Bronchial epithelial cell (primary cell): ENCODE measurements at regions not wholly inside any gene's neighbourhood (a gene's known extent, or its start where the extent isn't known, plus 50 kb on each side); places are given as distances from the start of the nearest gene placed in this dataset.

ENCODE experiments used
- DNase-seq: peaks from one replicate; pipeline ENCODE4 v3.0.0-alpha.2; 2010; ENCODE audit warnings: low read depth
- FAIRE-seq: peaks from 2 replicates; lab custom pipeline; 2011; peaks lifted over from hg19 to GRCh38; lab: Jason Lieb, UNC
- H3K27me3 ChIP-seq: 2 replicates; pipeline ENCODE4 v1.5.1; 2011; ENCODE audit warnings: low read length; ENCODE audit not compliant: control insufficient read depth, insufficient read depth
- H3K36me3 ChIP-seq: 2 replicates; pipeline ENCODE4 v1.5.1; 2011; ENCODE audit warnings: low read length; ENCODE audit not compliant: control insufficient read depth, insufficient read depth
- H3K4me3 ChIP-seq: 2 replicates; pipeline ENCODE4 v1.5.1; 2011; ENCODE audit warnings: mild to moderate bottlenecking, low read depth, low read length, control low read depth
- CTCF ChIP-seq: IDR thresholded peaks from 2 replicates; pipeline ENCODE4 v1.5.1; 2011; ENCODE audit warnings: mild to moderate bottlenecking, moderate library complexity, low read length, control low read depth, inconsistent platforms; ENCODE audit not compliant: insufficient read depth, severe bottlenecking

DNA sequence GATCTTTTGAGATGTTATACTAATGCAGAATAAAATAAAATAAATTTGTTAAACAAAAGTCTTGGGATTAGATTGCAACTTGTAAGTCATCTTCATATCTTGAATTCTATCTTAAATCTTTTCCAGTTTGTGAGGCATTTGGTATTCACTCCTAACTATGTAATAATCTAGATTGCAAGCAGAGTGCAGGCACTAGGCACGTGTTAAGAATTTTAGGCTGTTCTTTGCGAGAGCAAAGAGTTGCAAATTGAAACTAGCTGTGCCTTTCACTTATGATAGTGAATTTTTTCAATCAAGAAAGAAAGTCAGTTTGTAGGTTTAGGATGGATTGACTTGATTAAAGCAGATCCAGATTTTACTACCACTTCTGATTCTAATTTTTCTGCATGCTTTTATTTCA, 264.1 kb upstream of the SPRY2 start:
- DNase-seq (no peak), FAIRE-seq (no peak)
- Histone ChIP-seq H3K4me3 (no peak overlapping the region), H3K27me3 (no peaks in the 10 kb centered on the region), H3K36me3 (no peaks in the 10 kb centered on the region)
- no peak for TF ChIP-seq CTCF

- Histone ChIP-seq H3K4me3 (no peak overlapping the region), H3K27me3 (no peaks in the 10 kb centered on the region), H3K36me3 (no peaks in the 10 kb centered on the region)
- FAIRE-seq (no peak), DNase-seq (no peak)
- no peak for TF ChIP-seq CTCF
Measured at GRCh38 chr13:80604098-80604497, 263.2 kb upstream of the SPRY2 start.

- no peak for FAIRE-seq
- no peak for TF ChIP-seq CTCF
- Histone ChIP-seq H3K27me3 (no peaks in the 10 kb centered on the region), H3K36me3 (no peaks in the 10 kb centered on the region), H3K4me3 (no peak overlapping the region)
- no peak for DNase-seq
Measured at GRCh38 chr13:80603351-80603750, 262.4 kb upstream of the SPRY2 start.

DNA sequence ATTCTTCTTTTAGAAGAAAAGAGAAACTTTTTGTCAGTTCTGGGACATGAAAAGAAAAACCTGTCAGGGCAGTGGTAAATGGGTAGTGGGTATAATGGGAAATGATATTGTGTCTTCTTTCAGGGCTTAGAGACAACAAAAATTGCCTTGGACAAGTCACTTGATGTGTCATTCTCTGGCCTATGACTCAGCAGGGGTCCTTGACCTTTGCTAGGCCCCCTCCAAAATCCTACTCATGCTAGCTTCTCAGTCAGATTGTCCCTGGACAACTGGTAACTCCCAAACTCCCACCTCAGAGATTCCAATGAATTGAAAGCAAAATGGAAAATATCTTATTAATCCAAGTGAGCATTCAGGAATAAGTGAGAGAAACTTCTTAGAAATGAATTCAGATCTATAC, 258.8 kb upstream of the SPRY2 start:
- Histone ChIP-seq H3K27me3 (no peaks in the 10 kb centered on the region), H3K36me3 (no peaks in the 10 kb centered on the region), H3K4me3 (no peak overlapping the region)
- FAIRE-seq, result no peak
- TF ChIP-seq CTCF, result no peak
- DNase-seq, result no peak

- no peak for DNase-seq
- no peak for FAIRE-seq
- H3K27me3 ChIP-seq, result no peaks in the 10 kb centered on the region
- no peak overlapping the region for H3K4me3 ChIP-seq
- TF ChIP-seq CTCF, result no peak
- H3K36me3 ChIP-seq, result no peaks in the 10 kb centered on the region
Measured at GRCh38 chr13:80598189-80598588, 257.3 kb upstream of the SPRY2 start.

DNA sequence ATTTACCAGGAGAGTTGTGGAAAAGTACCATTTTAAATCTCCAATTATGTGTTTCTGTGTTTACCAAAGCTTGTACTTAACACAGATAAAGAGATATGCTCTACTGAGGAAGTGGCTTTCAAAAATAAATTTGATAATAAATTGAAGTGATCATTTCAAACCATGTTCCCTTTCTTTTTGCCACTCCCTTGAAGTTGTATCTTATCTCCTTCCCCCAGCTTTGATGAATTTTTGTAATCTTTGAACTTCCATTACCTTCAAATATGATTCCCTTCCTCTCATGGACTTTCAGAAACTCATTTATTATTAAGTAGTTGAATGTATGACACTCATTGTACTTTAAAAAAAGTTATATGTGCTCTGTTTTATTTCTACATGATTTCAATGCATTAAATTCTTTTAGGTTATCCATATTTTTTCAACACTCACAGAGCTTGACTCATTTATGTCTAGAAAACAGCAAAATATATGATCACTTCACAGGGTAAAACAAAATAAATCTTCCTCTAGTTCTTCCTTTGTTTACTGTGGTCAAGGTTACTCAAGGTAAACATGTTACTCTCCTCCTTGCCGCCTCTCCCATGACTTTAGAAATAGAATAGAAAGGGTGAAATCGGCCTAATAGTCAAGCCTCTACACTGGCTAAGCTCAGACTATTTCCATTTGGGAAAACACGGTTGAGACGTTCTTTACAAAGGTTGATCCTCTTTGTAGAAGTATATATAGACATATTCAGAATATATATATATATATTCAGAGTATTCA, 251.2 kb upstream of the SPRY2 start:
- TF ChIP-seq CTCF, result no peak
- Histone ChIP-seq H3K36me3 (no peaks in the 10 kb centered on the region), H3K4me3 (no peak overlapping the region), H3K27me3 (no peaks in the 10 kb centered on the region)
- DNase-seq, result no peak
- FAIRE-seq, result no peak
